IMR-90 (cell line): ENCODE measurements at regions not wholly inside any gene's neighbourhood (a gene's known extent, or its start where the extent isn't known, plus 50 kb on each side); places are given as distances from the start of the nearest gene placed in this dataset.

Experiments
- ATAC-seq: fragments of 200-7000 bp; cut with Tn5 transposase; 2 replicates; pipeline ENCODE4 v1.9.1; 2020; ENCODE audit warnings: low read depth, mild to moderate bottlenecking, moderate library complexity
- BruUV-seq: library from RNA; stranded (reverse); fragments of 400-500 nt; replicated peaks from 2 replicates; lab custom pipeline; 2021; lab: Mats Ljungman, UMichigan
- CTCF ChIA-PET: fragments of 300-600 bp; formaldehyde crosslinking; extraction: SDS; loops from one replicate; lab custom pipeline; 2021; ENCODE audit warnings: antibody characterized with exemption; lab: Yijun Ruan, JAX
- POLR2A ChIA-PET: fragments of 300-600 bp; sonication (Branson Sonifier 250); formaldehyde crosslinking; loops from one replicate; lab custom pipeline; 2022; ENCODE audit warnings: antibody characterized with exemption; ENCODE audit not compliant: unreplicated experiment; lab: Charles Lee
- DNase-seq: peaks from one replicate; pipeline ENCODE4 v3.0.0; 2013
- H2AFZ ChIP-seq: replicated peaks from 2 replicates; pipeline ENCODE3; 2013; ENCODE audit warnings: low read length, mild to moderate bottlenecking; ENCODE audit not compliant: poor library complexity
- H2AK5ac ChIP-seq: 2 replicates; pipeline ENCODE4 v1.6.1; 2013; ENCODE audit warnings: low read depth, low read length, inconsistent platforms
- H2AK9ac ChIP-seq: replicated peaks from 2 replicates; pipeline ENCODE3; 2013; ENCODE audit warnings: mild to moderate bottlenecking, low read depth, low read length, moderate library complexity; ENCODE audit not compliant: poor library complexity
- H2BK120ac ChIP-seq: 2 replicates; pipeline ENCODE4 v1.6.1; 2013; ENCODE audit warnings: low read depth, low read length, inconsistent platforms
- H2BK15ac ChIP-seq: 3 replicates; pipeline ENCODE4 v1.6.1; 2013; ENCODE audit warnings: low read depth, low read length, inconsistent platforms
- H2BK20ac ChIP-seq: 2 replicates; pipeline ENCODE4 v1.6.1; 2013; ENCODE audit warnings: low read depth, mild to moderate bottlenecking, inconsistent platforms, low read length, moderate library complexity
- H2BK5ac ChIP-seq: 2 replicates; pipeline ENCODE4 v1.6.1; 2013; ENCODE audit warnings: mild to moderate bottlenecking, low read depth, low read length, inconsistent platforms; ENCODE audit not compliant: poor library complexity, severe bottlenecking
- H3K14ac ChIP-seq: replicated peaks from 2 replicates; pipeline ENCODE4 v1.6.1; 2013; ENCODE audit warnings: low read depth, low read length, inconsistent platforms
- H3K18ac ChIP-seq: 2 replicates; pipeline ENCODE4 v1.6.1; 2013; ENCODE audit warnings: low read depth, low read length, control low read depth
- H3K23ac ChIP-seq: 2 replicates; pipeline ENCODE4 v1.6.1; 2013; ENCODE audit warnings: low read depth, low read length, inconsistent platforms
- H3K27ac ChIP-seq: 2 replicates; pipeline ENCODE4 v1.5.1; 2013; ENCODE audit warnings: mild to moderate bottlenecking, control low read depth, low read length; ENCODE audit not compliant: insufficient read depth
- H3K27me3 ChIP-seq: 2 replicates; pipeline ENCODE4 v1.6.1; 2013; ENCODE audit warnings: low read length; ENCODE audit not compliant: control insufficient read depth, insufficient read depth
- H3K36me3 ChIP-seq: 2 replicates; pipeline ENCODE4 v1.6.1; 2013; ENCODE audit warnings: low read length, mixed read lengths; ENCODE audit not compliant: control insufficient read depth, insufficient read depth
- H3K4ac ChIP-seq: 2 replicates; pipeline ENCODE4 v1.6.1; 2013; ENCODE audit warnings: low read depth, low read length, inconsistent platforms
- H3K4me1 ChIP-seq: 2 replicates; pipeline ENCODE4 v1.6.1; 2013; ENCODE audit warnings: low read length, mixed read lengths; ENCODE audit not compliant: control insufficient read depth, insufficient read depth
- H3K4me2 ChIP-seq: 2 replicates; pipeline ENCODE4 v1.6.1; 2013; ENCODE audit warnings: low read depth, mild to moderate bottlenecking, control low read depth, low read length, moderate library complexity
- H3K4me3 ChIP-seq: 2 replicates; pipeline ENCODE4 v1.5.1; 2013; ENCODE audit warnings: low read depth, mild to moderate bottlenecking, control low read depth, low read length, moderate library complexity; ENCODE audit not compliant: insufficient read depth
- H3K56ac ChIP-seq: 2 replicates; pipeline ENCODE4 v1.6.1; 2013; ENCODE audit warnings: low read length, inconsistent platforms; ENCODE audit not compliant: insufficient read depth; ENCODE audit errors: extremely low read depth
- H3K79me1 ChIP-seq, 2 experiments: 2 replicates each; pipeline ENCODE4 v1.6.1; 2013; ENCODE audit warnings: low read length in 2 of 2, inconsistent platforms in 1 of 2, low read depth in 1 of 2
- H3K9ac ChIP-seq: 2 replicates; pipeline ENCODE4 v1.6.1; 2013; ENCODE audit warnings: low read depth, low read length, control low read depth
- H3K9me1 ChIP-seq: 2 replicates; pipeline ENCODE4 v1.6.1; 2013; ENCODE audit warnings: low read length, inconsistent platforms; ENCODE audit not compliant: insufficient read depth
- H3K9me3 ChIP-seq: 2 replicates; pipeline ENCODE4 v1.6.1; 2013; ENCODE audit warnings: low read length; ENCODE audit not compliant: control insufficient read depth, insufficient read depth
- H4K20me1 ChIP-seq: 2 replicates; pipeline ENCODE4 v1.6.1; 2013; ENCODE audit warnings: low read length, inconsistent platforms; ENCODE audit not compliant: insufficient read depth
- H4K5ac ChIP-seq: 2 replicates; pipeline ENCODE4 v1.6.1; 2013; ENCODE audit warnings: mild to moderate bottlenecking, low read depth, low read length, control low read depth
- H4K8ac ChIP-seq, 2 experiments: 2 replicates each; pipeline ENCODE4 v1.6.1; 2013; ENCODE audit warnings: low read depth in 2 of 2, low read length in 2 of 2, control low read depth in 1 of 2, inconsistent platforms in 1 of 2
- H4K91ac ChIP-seq: 2 replicates; pipeline ENCODE4 v1.6.1; 2013; ENCODE audit warnings: low read depth, low read length, inconsistent platforms; ENCODE audit not compliant: insufficient read depth
- CEBPB ChIP-seq: IDR thresholded peaks from 2 replicates; pipeline ENCODE4 v1.6.1; 2012; ENCODE audit warnings: low read depth, low read length, improper control_type of control experiment
- MAFK ChIP-seq: IDR thresholded peaks from 2 replicates; pipeline ENCODE4 v1.6.1; 2012; ENCODE audit warnings: low read depth, low read length, improper control_type of control experiment
- MAZ ChIP-seq: IDR thresholded peaks from 2 replicates; pipeline ENCODE4 v1.6.1; 2012; ENCODE audit warnings: low read depth, mild to moderate bottlenecking, low read length, improper control_type of control experiment, moderate library complexity, borderline replicate concordance
- MXI1 ChIP-seq: IDR thresholded peaks from 2 replicates; pipeline ENCODE4 v1.6.1; 2012; ENCODE audit warnings: low read depth, mild to moderate bottlenecking, low read length, moderate library complexity, borderline replicate concordance
- RCOR1 ChIP-seq: IDR thresholded peaks from 2 replicates; pipeline ENCODE4 v1.6.1; 2012; ENCODE audit warnings: mild to moderate bottlenecking, low read length, improper control_type of control experiment; ENCODE audit not compliant: insufficient replicate concordance
- SMC3 ChIP-seq: fragments of 150-350 bp; IDR thresholded peaks from 2 replicates; pipeline ENCODE4 v1.6.1; 2016; ENCODE audit warnings: low read depth, mild to moderate bottlenecking, antibody characterized with exemption, low read length, moderate library complexity
- WGBS, 2 experiments: methylation state at CpG; one replicate each; pipeline versions ENCODE4 v1.1.5 to v1.1.7; 2013; ENCODE audit warnings: missing lambda C conversion rate in 2 of 2; ENCODE audit not compliant: insufficient read length in 1 of 2; ENCODE audit errors: extremely low coverage in 2 of 2; 5-methylcytosine and 5-hydroxymethylcytosine counted together
- dilution Hi-C: fragments of 300-500 bp; cut with HindIII; formaldehyde crosslinking; loops from one replicate; pipeline ENCODE4 v1.14.3; 2018; ENCODE audit warnings: low sequenced_read_pairs; ENCODE audit not compliant: unreplicated experiment
- in situ Hi-C: fragments of 300-500 bp; cut with MboI; formaldehyde crosslinking; loops from 3 replicates; pipeline ENCODE4 v1.14.3; 2019; ENCODE audit warnings: low sequenced_read_pairs, inconsistent platforms, mixed read lengths
- intact Hi-C: fragments of 100-400 bp; cut with micrococcal nuclease; formaldehyde crosslinking; loops from 2 replicates; pipeline ENCODE4 v1.10.0; 2022
- TF ChIP-seq, protein P1 (sequence below): fragments of 150-350 bp; IDR thresholded peaks from 2 replicates; pipeline ENCODE4 v1.6.1; 2017; ENCODE audit warnings: mild to moderate bottlenecking, antibody characterized with exemption, low read length, low read depth
- TF ChIP-seq, protein P2 (sequence below): conservative IDR thresholded peaks from 2 replicates; pipeline ENCODE4 v1.5.1; 2012; ENCODE audit warnings: mild to moderate bottlenecking, low read depth, low read length, improper control_type of control experiment

DNA sequence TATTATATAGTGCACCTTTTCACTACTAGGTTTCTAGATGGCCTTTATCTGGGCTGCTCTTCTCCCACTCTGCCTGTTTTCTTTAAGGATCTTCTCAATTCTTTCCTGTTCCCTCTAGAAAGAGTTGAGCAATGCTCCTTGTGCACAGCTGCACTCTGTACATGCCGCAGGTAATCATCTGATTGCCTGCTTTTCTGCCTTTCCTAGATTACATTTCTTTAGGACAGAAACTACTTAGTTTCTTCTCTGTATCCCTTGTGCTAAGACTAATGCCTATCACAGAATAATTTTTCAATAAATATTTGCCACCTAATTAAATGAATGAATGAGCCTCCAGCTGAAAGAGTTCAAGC lies 802.4 kb upstream of the ID2 start:
- DNase-seq = no peak
- no peak overlapping the region for H4K8ac ChIP-seq
- TF ChIP-seq SMC3 = no peak
- no peak for TF ChIP-seq RCOR1
- TF ChIP-seq MAZ = no peak
- TF ChIP-seq, protein P1, sequence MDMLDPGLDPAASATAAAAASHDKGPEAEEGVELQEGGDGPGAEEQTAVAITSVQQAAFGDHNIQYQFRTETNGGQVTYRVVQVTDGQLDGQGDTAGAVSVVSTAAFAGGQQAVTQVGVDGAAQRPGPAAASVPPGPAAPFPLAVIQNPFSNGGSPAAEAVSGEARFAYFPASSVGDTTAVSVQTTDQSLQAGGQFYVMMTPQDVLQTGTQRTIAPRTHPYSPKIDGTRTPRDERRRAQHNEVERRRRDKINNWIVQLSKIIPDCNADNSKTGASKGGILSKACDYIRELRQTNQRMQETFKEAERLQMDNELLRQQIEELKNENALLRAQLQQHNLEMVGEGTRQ = no peak
- no peak for TF ChIP-seq MXI1
- TF ChIP-seq MAFK = no peak
- TF ChIP-seq, protein P2, sequence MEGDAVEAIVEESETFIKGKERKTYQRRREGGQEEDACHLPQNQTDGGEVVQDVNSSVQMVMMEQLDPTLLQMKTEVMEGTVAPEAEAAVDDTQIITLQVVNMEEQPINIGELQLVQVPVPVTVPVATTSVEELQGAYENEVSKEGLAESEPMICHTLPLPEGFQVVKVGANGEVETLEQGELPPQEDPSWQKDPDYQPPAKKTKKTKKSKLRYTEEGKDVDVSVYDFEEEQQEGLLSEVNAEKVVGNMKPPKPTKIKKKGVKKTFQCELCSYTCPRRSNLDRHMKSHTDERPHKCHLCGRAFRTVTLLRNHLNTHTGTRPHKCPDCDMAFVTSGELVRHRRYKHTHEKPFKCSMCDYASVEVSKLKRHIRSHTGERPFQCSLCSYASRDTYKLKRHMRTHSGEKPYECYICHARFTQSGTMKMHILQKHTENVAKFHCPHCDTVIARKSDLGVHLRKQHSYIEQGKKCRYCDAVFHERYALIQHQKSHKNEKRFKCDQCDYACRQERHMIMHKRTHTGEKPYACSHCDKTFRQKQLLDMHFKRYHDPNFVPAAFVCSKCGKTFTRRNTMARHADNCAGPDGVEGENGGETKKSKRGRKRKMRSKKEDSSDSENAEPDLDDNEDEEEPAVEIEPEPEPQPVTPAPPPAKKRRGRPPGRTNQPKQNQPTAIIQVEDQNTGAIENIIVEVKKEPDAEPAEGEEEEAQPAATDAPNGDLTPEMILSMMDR = no peak
- no peak for TF ChIP-seq CEBPB
- no peak overlapping the region for H4K5ac ChIP-seq
- CTCF ChIA-PET = no interaction called here
- POLR2A ChIA-PET = no interaction called here
- no peaks in the 10 kb centered on the region for H3K9me1 ChIP-seq
- no peaks in the 10 kb centered on the region for H4K20me1 ChIP-seq
- no peak overlapping the region for H3K14ac ChIP-seq
- H3K9ac ChIP-seq = no peak overlapping the region
- H3K79me1 ChIP-seq = no peaks in the 10 kb centered on the region
- no peaks in the 10 kb centered on the region for H3K4me1 ChIP-seq
- no peaks in the 10 kb centered on the region for H3K27me3 ChIP-seq
- H4K91ac ChIP-seq = no peak overlapping the region
- dilution Hi-C loops = no loop called here
- H2BK5ac ChIP-seq = no peak overlapping the region
- no peak overlapping the region for H3K18ac ChIP-seq
- H2AK9ac ChIP-seq = no peak overlapping the region
- no peak overlapping the region for H3K56ac ChIP-seq
- no peaks in the 10 kb centered on the region for H3K36me3 ChIP-seq
- no CpG with 5 or more reads among the region's 1 CpG for WGBS, 2 experiments
- H3K23ac ChIP-seq = no peak overlapping the region
- H3K9me3 ChIP-seq = no peaks in the 10 kb centered on the region
- H2BK15ac ChIP-seq = no peak overlapping the region
- H3K4me2 ChIP-seq = no peak overlapping the region
- intact Hi-C loops = no loop called here
- in situ Hi-C loops = no loop called here
- no peak overlapping the region for H2AK5ac ChIP-seq
- ATAC-seq = no peak
- H2AFZ ChIP-seq = no peak overlapping the region
- no peak overlapping the region for H3K4me3 ChIP-seq
- no TSS peak for BruUV-seq
- no peak overlapping the region for H3K27ac ChIP-seq
- no peak overlapping the region for H2BK120ac ChIP-seq
- H3K4ac ChIP-seq = no peak overlapping the region
- H2BK20ac ChIP-seq = no peak overlapping the region
